Fibroblast of villous mesenchyme (primary cell): ENCODE measurements at regions not wholly inside any gene's neighbourhood (a gene's known extent, or its start where the extent isn't known, plus 50 kb on each side); places are given as distances from the start of the nearest gene placed in this dataset.

ENCODE experiments used
- DNase-seq: peaks from one replicate; pipeline ENCODE4 v3.0.0-alpha.2; 2010; ENCODE audit warnings: low read depth
- H3K4me3 ChIP-seq: 2 replicates; pipeline ENCODE4 v1.5.1; 2011; ENCODE audit warnings: low read depth, mild to moderate bottlenecking, low read length
- TF ChIP-seq, protein P1 (sequence below): IDR thresholded peaks from 2 replicates; pipeline ENCODE4 v1.5.1; 2012; ENCODE audit warnings: low read depth, mild to moderate bottlenecking, low read length; ENCODE audit not compliant: insufficient read depth

DNA sequence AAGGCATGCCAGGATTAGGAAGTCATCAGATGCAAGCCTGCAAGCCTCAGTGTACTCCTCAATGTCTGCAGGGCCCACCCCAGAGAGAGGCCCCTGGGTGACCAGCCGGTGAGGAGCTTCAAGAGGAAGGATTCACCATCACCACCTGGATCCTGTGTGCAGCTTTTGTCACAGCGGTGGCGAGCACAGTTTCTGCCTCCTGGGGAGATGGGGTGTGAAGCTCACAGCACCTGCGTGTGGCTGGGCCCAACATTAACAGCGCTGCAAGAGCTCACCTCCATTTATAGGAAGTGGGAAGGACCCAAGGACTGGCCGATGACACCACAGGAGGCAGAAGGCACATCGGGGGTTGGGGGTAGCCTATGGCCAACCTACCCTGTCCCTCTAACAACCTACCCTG lies 235.3 kb downstream of the CTTN start:
- no peak for DNase-seq
- TF ChIP-seq, protein P1, sequence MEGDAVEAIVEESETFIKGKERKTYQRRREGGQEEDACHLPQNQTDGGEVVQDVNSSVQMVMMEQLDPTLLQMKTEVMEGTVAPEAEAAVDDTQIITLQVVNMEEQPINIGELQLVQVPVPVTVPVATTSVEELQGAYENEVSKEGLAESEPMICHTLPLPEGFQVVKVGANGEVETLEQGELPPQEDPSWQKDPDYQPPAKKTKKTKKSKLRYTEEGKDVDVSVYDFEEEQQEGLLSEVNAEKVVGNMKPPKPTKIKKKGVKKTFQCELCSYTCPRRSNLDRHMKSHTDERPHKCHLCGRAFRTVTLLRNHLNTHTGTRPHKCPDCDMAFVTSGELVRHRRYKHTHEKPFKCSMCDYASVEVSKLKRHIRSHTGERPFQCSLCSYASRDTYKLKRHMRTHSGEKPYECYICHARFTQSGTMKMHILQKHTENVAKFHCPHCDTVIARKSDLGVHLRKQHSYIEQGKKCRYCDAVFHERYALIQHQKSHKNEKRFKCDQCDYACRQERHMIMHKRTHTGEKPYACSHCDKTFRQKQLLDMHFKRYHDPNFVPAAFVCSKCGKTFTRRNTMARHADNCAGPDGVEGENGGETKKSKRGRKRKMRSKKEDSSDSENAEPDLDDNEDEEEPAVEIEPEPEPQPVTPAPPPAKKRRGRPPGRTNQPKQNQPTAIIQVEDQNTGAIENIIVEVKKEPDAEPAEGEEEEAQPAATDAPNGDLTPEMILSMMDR: no peak
- H3K4me3 ChIP-seq: no peak overlapping the region

DNA sequence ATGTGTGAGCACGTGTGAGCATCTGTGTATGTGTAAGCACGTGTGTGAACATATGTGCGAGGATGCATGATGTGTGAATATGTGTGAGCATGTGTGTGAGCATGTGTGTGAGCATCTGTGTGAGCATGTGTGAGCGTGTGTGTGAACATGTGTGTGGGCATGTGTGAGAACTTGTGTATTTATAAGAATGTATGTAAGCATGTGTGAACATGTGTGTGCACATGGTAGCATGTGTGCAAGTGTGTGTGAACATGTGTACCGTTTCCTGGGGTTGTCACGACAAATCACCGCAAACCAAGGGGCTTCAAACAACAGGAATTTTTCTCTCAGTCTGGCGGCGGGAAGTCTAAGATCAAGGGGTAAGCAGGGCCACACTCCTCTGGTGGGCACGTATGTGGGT lies 238.3 kb downstream of the CTTN start:
- no peak for DNase-seq
- TF ChIP-seq, protein P1: no peak
- no peak overlapping the region for H3K4me3 ChIP-seq

DNA sequence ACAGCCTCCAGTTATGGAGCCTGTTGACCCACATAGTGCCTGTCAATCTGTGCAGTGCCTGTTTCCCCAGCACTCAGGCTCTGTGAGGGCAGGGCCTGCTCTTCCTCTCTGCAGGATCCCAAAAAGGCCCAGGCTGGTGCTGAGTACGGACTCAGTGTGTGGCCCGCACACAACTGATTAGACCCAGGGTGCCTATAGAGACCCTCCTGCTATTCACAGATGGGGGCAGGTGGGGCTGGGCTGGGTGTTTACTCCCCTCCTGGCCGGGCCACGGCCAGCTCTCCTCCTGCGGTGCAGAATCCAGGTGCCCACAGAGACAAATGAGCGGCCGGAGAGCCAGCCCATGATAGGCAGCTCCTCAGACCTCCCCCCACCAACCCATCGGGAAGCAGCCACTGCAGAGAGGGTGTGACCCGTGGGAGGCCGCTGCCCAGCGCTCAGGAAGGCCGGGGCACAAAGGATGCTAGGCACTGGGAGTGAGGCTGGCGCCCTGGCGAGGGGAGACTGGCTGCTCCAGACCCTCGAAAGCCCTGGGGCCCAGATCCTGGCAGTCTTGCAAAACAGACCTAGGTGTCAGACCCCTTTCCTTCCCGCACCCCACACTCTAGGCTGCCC lies 239.0 kb downstream of the CTTN start:
- no peak overlapping the region for H3K4me3 ChIP-seq
- TF ChIP-seq, protein P1: no peak
- no peak for DNase-seq

DNA sequence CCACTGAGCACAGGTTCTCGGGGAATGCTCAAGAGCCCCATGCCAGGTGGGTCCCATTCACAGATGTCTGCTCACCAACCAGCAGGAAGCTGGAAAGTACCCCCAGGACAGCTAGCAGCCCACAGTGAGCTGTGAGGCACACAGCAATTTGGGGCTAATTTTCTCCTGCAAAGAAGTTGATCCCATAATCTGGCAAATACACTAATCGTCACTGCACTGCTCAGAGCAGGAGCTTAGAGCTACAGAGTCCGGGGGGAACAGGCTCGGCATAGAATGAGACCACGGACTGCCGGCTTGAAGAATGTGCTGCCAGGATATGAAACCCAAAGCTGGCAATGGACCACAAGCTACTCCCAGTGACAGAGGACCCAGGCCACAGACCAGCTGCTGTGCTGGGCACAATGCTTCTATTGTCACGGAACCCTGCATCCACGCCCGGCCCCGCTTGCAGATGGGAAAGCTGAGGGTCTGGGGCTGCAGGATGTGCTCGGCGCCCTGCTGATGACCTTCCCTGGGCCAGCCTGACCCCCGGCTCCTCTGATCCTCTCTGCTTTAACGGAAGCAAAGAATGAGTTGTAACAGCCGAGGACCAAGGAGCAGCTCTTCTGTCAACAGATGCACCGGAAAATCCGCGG lies 239.7 kb downstream of the CTTN start:
- no peak for DNase-seq
- TF ChIP-seq, protein P1: no peak
- H3K4me3 ChIP-seq: no peak overlapping the region

DNA sequence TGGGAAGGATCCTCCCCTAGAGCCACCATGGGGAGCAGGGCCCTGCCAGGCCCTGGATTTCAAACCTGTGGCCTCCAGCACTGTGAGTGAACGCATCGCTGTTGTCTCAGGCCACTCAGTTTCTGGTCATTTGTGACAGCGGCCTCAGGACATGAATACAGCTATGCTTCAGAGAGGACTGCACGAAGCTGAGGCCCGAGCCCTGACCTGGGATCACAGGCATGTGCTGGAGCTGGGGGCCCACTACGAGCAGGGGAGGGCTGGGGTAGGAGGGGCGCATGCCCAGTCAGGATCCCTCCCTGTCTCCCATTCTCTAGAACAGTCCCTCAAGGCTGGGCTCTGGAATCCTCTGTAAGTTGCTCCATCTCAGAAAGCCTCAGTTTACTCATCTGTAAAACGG lies 242.1 kb downstream of the CTTN start:
- TF ChIP-seq, protein P1: no peak
- DNase-seq: no peak
- no peak overlapping the region for H3K4me3 ChIP-seq

DNA sequence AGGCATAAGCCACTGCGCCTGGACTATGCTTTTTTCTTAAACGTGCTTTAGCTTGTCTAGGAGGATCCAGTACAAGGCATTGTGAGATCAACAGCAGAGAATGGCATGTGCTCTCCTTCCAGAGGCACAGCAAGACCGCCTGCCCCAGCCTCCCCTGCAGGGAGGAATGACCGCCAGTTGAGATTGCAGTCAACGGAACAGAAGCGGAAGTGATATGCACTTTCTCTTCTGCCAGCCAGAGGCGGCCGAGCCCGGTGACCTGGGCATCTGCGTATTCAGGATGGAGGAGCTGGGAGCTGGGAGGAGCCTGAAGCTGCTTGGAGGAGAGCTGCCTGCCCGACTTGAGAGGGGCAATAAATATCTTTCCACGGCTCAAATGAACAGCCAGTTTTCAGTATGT lies 243.0 kb downstream of the CTTN start:
- TF ChIP-seq, protein P1: no peak
- no peak for DNase-seq
- no peak overlapping the region for H3K4me3 ChIP-seq

DNA sequence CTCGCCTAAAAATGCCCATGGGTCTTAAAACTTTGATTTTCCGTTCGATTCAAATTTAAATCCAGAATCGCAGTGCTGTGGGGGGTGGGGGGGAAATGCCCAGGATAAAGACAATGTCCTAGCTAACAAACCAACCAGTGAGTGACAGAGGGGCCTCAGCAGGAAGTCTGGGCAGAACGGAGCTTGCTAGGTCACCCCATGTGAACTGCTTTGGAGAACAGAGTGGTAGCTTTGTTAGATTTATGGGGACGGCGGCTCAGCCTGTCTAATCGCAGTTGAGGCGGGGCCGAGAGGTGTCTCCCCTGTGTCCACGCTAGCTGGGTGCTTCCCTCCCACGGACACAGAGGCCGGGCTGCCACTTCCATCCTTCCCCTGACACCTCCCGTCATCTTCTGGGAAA lies 243.9 kb downstream of the CTTN start:
- TF ChIP-seq, protein P1: no peak
- DNase-seq: no peak
- no peak overlapping the region for H3K4me3 ChIP-seq
